ENCODE measurements at regions not wholly inside any gene's neighbourhood (a gene's known extent, or its start where the extent isn't known, plus 50 kb on each side); places are given as distances from the start of the nearest gene placed in this dataset.
"Not testable (repeated sequence)": the region's sequence is repeated elsewhere in the genome, so short reads cannot be mapped to it uniquely, and the experiment has no call there.

DNA sequence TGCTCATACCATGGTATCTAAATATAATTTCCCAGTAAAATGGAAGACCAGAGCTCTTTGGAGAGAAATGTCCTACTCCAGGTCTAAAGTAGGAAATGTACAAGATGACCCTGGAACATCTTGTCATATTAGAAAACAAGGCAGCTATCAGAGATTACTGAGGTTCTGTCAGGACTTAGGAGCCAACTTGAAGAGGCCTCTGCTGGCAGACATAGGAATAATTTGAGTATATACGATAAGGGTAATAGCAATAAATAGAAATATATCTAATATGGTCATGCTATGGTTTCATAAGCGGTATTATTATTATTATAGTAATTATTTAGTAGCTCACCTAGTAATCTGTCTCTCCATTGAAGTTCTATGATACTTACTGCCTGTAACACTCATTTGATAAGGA is 224.2 kb downstream of the SOX2 start:
- TF ChIP-seq GABPA (IDR thresholded peaks at IDR 0.05; ENCODE audit: low read depth), result no peak
- TF ChIP-seq, protein P1, sequence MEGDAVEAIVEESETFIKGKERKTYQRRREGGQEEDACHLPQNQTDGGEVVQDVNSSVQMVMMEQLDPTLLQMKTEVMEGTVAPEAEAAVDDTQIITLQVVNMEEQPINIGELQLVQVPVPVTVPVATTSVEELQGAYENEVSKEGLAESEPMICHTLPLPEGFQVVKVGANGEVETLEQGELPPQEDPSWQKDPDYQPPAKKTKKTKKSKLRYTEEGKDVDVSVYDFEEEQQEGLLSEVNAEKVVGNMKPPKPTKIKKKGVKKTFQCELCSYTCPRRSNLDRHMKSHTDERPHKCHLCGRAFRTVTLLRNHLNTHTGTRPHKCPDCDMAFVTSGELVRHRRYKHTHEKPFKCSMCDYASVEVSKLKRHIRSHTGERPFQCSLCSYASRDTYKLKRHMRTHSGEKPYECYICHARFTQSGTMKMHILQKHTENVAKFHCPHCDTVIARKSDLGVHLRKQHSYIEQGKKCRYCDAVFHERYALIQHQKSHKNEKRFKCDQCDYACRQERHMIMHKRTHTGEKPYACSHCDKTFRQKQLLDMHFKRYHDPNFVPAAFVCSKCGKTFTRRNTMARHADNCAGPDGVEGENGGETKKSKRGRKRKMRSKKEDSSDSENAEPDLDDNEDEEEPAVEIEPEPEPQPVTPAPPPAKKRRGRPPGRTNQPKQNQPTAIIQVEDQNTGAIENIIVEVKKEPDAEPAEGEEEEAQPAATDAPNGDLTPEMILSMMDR (IDR thresholded peaks at IDR 0.05; ENCODE audit: insufficient read depth, low read length), result no peak
- TF ChIP-seq, protein P2, sequence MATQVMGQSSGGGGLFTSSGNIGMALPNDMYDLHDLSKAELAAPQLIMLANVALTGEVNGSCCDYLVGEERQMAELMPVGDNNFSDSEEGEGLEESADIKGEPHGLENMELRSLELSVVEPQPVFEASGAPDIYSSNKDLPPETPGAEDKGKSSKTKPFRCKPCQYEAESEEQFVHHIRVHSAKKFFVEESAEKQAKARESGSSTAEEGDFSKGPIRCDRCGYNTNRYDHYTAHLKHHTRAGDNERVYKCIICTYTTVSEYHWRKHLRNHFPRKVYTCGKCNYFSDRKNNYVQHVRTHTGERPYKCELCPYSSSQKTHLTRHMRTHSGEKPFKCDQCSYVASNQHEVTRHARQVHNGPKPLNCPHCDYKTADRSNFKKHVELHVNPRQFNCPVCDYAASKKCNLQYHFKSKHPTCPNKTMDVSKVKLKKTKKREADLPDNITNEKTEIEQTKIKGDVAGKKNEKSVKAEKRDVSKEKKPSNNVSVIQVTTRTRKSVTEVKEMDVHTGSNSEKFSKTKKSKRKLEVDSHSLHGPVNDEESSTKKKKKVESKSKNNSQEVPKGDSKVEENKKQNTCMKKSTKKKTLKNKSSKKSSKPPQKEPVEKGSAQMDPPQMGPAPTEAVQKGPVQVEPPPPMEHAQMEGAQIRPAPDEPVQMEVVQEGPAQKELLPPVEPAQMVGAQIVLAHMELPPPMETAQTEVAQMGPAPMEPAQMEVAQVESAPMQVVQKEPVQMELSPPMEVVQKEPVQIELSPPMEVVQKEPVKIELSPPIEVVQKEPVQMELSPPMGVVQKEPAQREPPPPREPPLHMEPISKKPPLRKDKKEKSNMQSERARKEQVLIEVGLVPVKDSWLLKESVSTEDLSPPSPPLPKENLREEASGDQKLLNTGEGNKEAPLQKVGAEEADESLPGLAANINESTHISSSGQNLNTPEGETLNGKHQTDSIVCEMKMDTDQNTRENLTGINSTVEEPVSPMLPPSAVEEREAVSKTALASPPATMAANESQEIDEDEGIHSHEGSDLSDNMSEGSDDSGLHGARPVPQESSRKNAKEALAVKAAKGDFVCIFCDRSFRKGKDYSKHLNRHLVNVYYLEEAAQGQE (IDR thresholded peaks at IDR 0.05; ENCODE audit: insufficient replicate concordance, low read depth), result no peak
- TF ChIP-seq POLR2AphosphoS5 (IDR thresholded peaks at IDR 0.05; ENCODE audit: low read depth), result no peak
- Histone ChIP-seq H3K27me3 (ENCODE audit: insufficient read depth, poor library complexity, severe bottlenecking) (no peaks in the 10 kb centered on the region), H3K27ac (replicated peaks) (no peak overlapping the region), H3K4me3 (replicated peaks; ENCODE audit: insufficient read depth, low read length) (no peak overlapping the region)
- DNase-seq (ENCODE audit: low read depth in 1 of 2, low spot score in 1 of 2), result no peak

DNA sequence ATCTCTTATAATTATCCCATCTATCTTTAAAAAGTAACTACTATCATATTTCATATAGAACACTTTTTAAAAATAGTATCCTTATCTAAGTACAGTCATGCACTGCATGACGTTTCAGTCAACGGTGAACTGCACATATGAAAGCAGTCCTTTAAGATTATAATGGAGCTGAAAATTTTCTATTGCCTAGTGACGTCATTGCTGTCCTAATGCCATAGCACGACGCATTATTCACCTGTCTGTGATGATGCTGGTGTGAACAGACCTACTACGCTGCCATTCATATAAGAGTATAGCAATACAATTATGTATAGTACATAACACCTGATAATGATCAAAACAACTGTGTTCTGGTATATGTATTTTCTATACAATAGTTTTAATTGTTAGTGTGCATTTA is 225.0 kb downstream of the SOX2 start:
- Histone ChIP-seq H3K27ac (replicated peaks) (no peak overlapping the region), H3K27me3 (ENCODE audit: insufficient read depth, poor library complexity, severe bottlenecking) (no peaks in the 10 kb centered on the region), H3K4me3 (replicated peaks; ENCODE audit: insufficient read depth, low read length) (no peak overlapping the region)
- DNase-seq (ENCODE audit: low read depth in 1 of 2, low spot score in 1 of 2), result no peak
- TF ChIP-seq POLR2AphosphoS5 (IDR thresholded peaks at IDR 0.05; ENCODE audit: low read depth) (no peak), SPI1 (IDR thresholded peaks at IDR 0.05; ENCODE audit: borderline replicate concordance, low read depth) (no peak), GABPA (IDR thresholded peaks at IDR 0.05; ENCODE audit: low read depth) (no peak)
- TF ChIP-seq, protein P2 (IDR thresholded peaks at IDR 0.05; ENCODE audit: insufficient replicate concordance, low read depth), result no peak
- TF ChIP-seq, protein P1 (IDR thresholded peaks at IDR 0.05; ENCODE audit: insufficient read depth, low read length), result no peak

DNA sequence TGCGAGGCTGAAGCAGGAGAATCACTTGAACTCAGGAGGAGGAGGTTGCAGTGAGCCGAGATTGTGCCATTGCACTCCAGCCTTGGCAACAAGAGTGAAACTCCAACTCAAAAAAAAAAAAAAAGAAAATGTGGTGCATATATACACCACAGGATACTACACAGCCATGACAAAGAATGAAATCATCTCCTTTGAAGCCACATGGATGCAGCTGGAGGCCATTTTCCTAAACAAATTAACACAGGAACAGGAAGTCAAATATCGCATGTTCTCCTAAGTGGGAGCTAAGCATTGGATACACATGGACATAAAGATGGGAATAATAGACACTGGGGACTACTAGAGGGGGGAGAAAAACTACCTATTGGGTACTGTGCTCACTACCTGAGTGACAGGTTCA is 226.9 kb downstream of the SOX2 start:
- H3K4me3 ChIP-seq (replicated peaks; ENCODE audit: insufficient read depth, low read length); H3K27ac ChIP-seq (replicated peaks); H3K27me3 ChIP-seq (ENCODE audit: insufficient read depth, poor library complexity, severe bottlenecking); DNase-seq (ENCODE audit: low read depth in 1 of 2, low spot score in 1 of 2): not testable (repeated sequence)

DNA sequence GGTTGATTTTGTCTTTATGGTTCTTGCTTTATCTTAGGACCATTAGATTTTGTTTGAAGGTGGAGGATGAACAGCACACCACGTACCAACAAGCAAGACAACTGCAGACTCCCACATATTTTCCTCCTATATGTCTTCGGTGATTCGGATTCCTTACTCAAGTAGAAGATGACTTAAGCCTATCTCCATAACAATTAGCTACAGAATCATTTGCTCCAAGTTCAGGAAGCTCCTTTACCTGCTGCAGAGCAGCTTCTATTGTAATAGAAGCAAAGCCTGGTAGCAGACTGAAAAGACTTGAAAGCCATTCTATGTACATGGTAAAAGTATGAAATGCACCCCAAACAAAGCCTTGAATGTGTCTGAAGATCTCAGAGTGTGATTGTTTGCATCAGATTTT is 229.0 kb downstream of the SOX2 start:
- no peaks in the 10 kb centered on the region for H3K27me3 ChIP-seq (ENCODE audit: insufficient read depth, poor library complexity, severe bottlenecking)
- TF ChIP-seq GABPA (IDR thresholded peaks at IDR 0.05; ENCODE audit: low read depth) (no peak), SPI1 (IDR thresholded peaks at IDR 0.05; ENCODE audit: borderline replicate concordance, low read depth) (no peak), POLR2AphosphoS5 (IDR thresholded peaks at IDR 0.05; ENCODE audit: low read depth) (no peak)
- TF ChIP-seq, protein P1 (IDR thresholded peaks at IDR 0.05; ENCODE audit: insufficient read depth, low read length), result no peak
- TF ChIP-seq, protein P2 (IDR thresholded peaks at IDR 0.05; ENCODE audit: insufficient replicate concordance, low read depth), result no peak
- no peak overlapping the region for H3K4me3 ChIP-seq (replicated peaks; ENCODE audit: insufficient read depth, low read length)
- H3K27ac ChIP-seq (replicated peaks), result no peak overlapping the region
- no peak for DNase-seq (ENCODE audit: low read depth in 1 of 2, low spot score in 1 of 2)

All from HL-60 (cell line).